GM06990 (cell line): ENCODE measurements at regions not wholly inside any gene's neighbourhood (a gene's known extent, or its start where the extent isn't known, plus 50 kb on each side); places are given as distances from the start of the nearest gene placed in this dataset.

Experiments
- DNase-seq: peaks from one replicate; pipeline ENCODE4 v3.0.0-alpha.2; 2011; ENCODE audit not compliant: insufficient read length; ENCODE audit errors: extremely low read depth
- H3K27me3 ChIP-seq: replicated peaks from 2 replicates; pipeline ENCODE4 v1.6.0; 2011; ENCODE audit warnings: low read length; ENCODE audit not compliant: control insufficient read depth, insufficient read depth
- H3K36me3 ChIP-seq: 2 replicates; pipeline ENCODE4 v1.5.1; 2011; ENCODE audit warnings: low read length; ENCODE audit not compliant: control insufficient read depth, insufficient read depth
- H3K4me3 ChIP-seq: replicated peaks from 2 replicates; pipeline ENCODE4 v1.5.1; 2011; ENCODE audit warnings: low read depth, mild to moderate bottlenecking, control low read depth, low read length
- CTCF ChIP-seq: IDR thresholded peaks from 2 replicates; pipeline ENCODE4 v1.5.1; 2011; ENCODE audit warnings: low read length, control low read depth, mild to moderate bottlenecking, inconsistent platforms; ENCODE audit not compliant: insufficient read depth, poor library complexity, severe bottlenecking

- Histone ChIP-seq H3K27me3 (no peaks in the 10 kb centered on the region), H3K36me3 (no peaks in the 10 kb centered on the region), H3K4me3 (no peak overlapping the region)
- peak; percentile 15 for DNase-seq
- no peak for TF ChIP-seq CTCF
Measured at GRCh38 chr7:20030915-20031362, 186.2 kb downstream of the MACC1 start.

- Histone ChIP-seq H3K27me3 (no peaks in the 10 kb centered on the region), H3K36me3 (no peaks in the 10 kb centered on the region), H3K4me3 (no peak overlapping the region)
- DNase-seq = peak; percentile 12
- TF ChIP-seq CTCF = no peak
Measured at GRCh38 chr7:20030417-20030816, 186.8 kb downstream of the MACC1 start.

GRCh38 chr7:20026762-20027161, 190.4 kb downstream of the MACC1 start:
- H3K27me3 ChIP-seq = no peaks in the 10 kb centered on the region
- no peak overlapping the region for H3K4me3 ChIP-seq
- DNase-seq = no peak
- no peaks in the 10 kb centered on the region for H3K36me3 ChIP-seq
- no peak for TF ChIP-seq CTCF

GRCh38 chr7:20021831-20022230, 195.4 kb downstream of the MACC1 start:
- no peaks in the 10 kb centered on the region for H3K27me3 ChIP-seq
- DNase-seq = peak; percentile 37
- H3K4me3 ChIP-seq = no peak overlapping the region
- TF ChIP-seq CTCF = no peak
- H3K36me3 ChIP-seq = no peaks in the 10 kb centered on the region

- TF ChIP-seq CTCF = no peak
- Histone ChIP-seq H3K4me3 (no peak overlapping the region), H3K27me3 (no peaks in the 10 kb centered on the region), H3K36me3 (no peaks in the 10 kb centered on the region)
- no peak for DNase-seq
Measured at GRCh38 chr7:20021066-20021465, 196.1 kb downstream of the MACC1 start.

GRCh38 chr7:20019757-20020432, 197.3 kb downstream of the MACC1 start:
- peak; percentile 34 for DNase-seq
- Histone ChIP-seq H3K36me3 (no peaks in the 10 kb centered on the region), H3K4me3 (no peak overlapping the region), H3K27me3 (no peaks in the 10 kb centered on the region)
- TF ChIP-seq CTCF = no peak
